Loucy (cell line): ENCODE measurements at regions not wholly inside any gene's neighbourhood (a gene's known extent, or its start where the extent isn't known, plus 50 kb on each side); places are given as distances from the start of the nearest gene placed in this dataset.

Experiments used
- H2AFZ ChIP-seq: fragments of 200-600 bp; sonication (generic); 2 replicates; pipeline ENCODE4 v1.6.0; 2016; ENCODE audit warnings: antibody characterized with exemption, mild to moderate bottlenecking, low read length, moderate library complexity
- H3F3A ChIP-seq: fragments of 200-600 bp; 2 replicates; pipeline ENCODE4 v1.6.0; 2016; ENCODE audit warnings: antibody characterized with exemption, low read depth, mild to moderate bottlenecking
- H3K27me3 ChIP-seq: fragments of 200-600 bp; sonication (generic); 2 replicates; pipeline ENCODE4 v1.6.1; 2014; ENCODE audit warnings: low read length, mild to moderate bottlenecking; ENCODE audit not compliant: insufficient read depth, poor library complexity, severe bottlenecking
- H3K36me3 ChIP-seq: fragments of 200-600 bp; sonication (generic); 2 replicates; pipeline ENCODE4 v1.6.1; 2016; ENCODE audit warnings: low read length; ENCODE audit not compliant: insufficient read depth
- H3K4me1 ChIP-seq: fragments of 200-600 bp; sonication (generic); 2 replicates; pipeline ENCODE4 v1.5.1; 2014; ENCODE audit warnings: low read length, mild to moderate bottlenecking; ENCODE audit not compliant: insufficient read depth, poor library complexity, severe bottlenecking
- H3K4me2 ChIP-seq: fragments of 200-600 bp; sonication (generic); 2 replicates; pipeline ENCODE4 v1.6.0; 2014; ENCODE audit warnings: antibody characterized with exemption, low read length, low read depth, mild to moderate bottlenecking; ENCODE audit not compliant: poor library complexity, severe bottlenecking
- H3K4me3 ChIP-seq: fragments of 200-600 bp; sonication (generic); 2 replicates; pipeline ENCODE4 v1.5.1; 2014; ENCODE audit warnings: low read length, mild to moderate bottlenecking, mixed read lengths; ENCODE audit not compliant: poor library complexity, severe bottlenecking
- H3K79me2 ChIP-seq: fragments of 200-600 bp; sonication (generic); 2 replicates; pipeline ENCODE4 v1.6.1; 2014; ENCODE audit warnings: low read length; ENCODE audit not compliant: insufficient read depth
- H3K9ac ChIP-seq: fragments of 200-600 bp; sonication (generic); 2 replicates; pipeline ENCODE4 v1.6.0; 2014; ENCODE audit warnings: mild to moderate bottlenecking, low read depth, low read length, moderate library complexity; ENCODE audit not compliant: poor library complexity, severe bottlenecking
- H3K9me2 ChIP-seq: fragments of 200-600 bp; sonication (generic); replicated peaks from 2 replicates; pipeline ENCODE4 v1.6.1; 2016; ENCODE audit warnings: low read depth, low read length, mixed read lengths
- H3K9me3 ChIP-seq: fragments of 200-600 bp; sonication (generic); 2 replicates; pipeline ENCODE4 v1.6.1; 2014; ENCODE audit warnings: mild to moderate bottlenecking, antibody characterized with exemption, low read length, low read depth; ENCODE audit not compliant: insufficient read depth
- H4K20me1 ChIP-seq: fragments of 200-600 bp; sonication (generic); 2 replicates; pipeline ENCODE4 v1.6.0; 2014; ENCODE audit warnings: antibody characterized with exemption, low read length, mild to moderate bottlenecking; ENCODE audit not compliant: insufficient read depth, poor library complexity, severe bottlenecking
- EZH2phosphoT487 ChIP-seq: fragments of 200-600 bp; IDR thresholded peaks from 2 replicates; pipeline ENCODE4 v1.6.1; 2018; ENCODE audit warnings: antibody characterized with exemption, mild to moderate bottlenecking, moderate library complexity, borderline replicate concordance
- TF ChIP-seq, protein P1 (sequence below): fragments of 200-600 bp; sonication (generic); conservative IDR thresholded peaks from 2 replicates; pipeline ENCODE4 v1.5.1; 2014; ENCODE audit warnings: mild to moderate bottlenecking, antibody characterized with exemption, low read length

DNA sequence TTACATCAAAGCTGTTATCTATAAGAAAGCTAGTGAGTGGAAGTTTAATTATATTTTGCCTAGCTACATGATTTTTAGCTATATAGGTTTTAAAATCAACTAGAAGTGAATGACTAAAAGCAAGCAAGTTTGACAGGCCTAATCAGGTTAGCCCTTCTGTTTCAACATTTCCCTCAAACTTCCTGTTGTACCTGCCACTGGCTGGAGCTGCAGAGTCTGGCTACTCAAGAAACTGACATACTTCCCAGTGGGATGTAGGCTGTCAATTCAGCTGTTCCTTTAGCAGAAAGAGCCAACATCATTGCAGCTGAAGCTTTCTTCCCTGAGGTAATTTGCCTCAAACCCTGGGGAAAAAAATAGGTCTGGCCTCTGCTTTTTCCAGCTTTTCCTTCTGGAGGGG, 87.1 kb upstream of the TNR start:
- H3K9me2 ChIP-seq, result no peaks in the 10 kb centered on the region
- H3K9me3 ChIP-seq, result no peaks in the 10 kb centered on the region; the same call in 1 of the 2 replicates
- H3K4me3 ChIP-seq, result no peak overlapping the region
- H3K4me2 ChIP-seq, result peak overlapping the region; percentile 29
- no peaks in the 10 kb centered on the region for H3K36me3 ChIP-seq
- no peaks in the 10 kb centered on the region for H4K20me1 ChIP-seq
- no peak overlapping the region for H3K9ac ChIP-seq
- no peak for TF ChIP-seq EZH2phosphoT487
- TF ChIP-seq, protein P1, sequence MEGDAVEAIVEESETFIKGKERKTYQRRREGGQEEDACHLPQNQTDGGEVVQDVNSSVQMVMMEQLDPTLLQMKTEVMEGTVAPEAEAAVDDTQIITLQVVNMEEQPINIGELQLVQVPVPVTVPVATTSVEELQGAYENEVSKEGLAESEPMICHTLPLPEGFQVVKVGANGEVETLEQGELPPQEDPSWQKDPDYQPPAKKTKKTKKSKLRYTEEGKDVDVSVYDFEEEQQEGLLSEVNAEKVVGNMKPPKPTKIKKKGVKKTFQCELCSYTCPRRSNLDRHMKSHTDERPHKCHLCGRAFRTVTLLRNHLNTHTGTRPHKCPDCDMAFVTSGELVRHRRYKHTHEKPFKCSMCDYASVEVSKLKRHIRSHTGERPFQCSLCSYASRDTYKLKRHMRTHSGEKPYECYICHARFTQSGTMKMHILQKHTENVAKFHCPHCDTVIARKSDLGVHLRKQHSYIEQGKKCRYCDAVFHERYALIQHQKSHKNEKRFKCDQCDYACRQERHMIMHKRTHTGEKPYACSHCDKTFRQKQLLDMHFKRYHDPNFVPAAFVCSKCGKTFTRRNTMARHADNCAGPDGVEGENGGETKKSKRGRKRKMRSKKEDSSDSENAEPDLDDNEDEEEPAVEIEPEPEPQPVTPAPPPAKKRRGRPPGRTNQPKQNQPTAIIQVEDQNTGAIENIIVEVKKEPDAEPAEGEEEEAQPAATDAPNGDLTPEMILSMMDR, result no peak
- no peaks in the 10 kb centered on the region for H3F3A ChIP-seq
- peaks cover 16% of the 10 kb centered on the region for H3K4me1 ChIP-seq
- H3K27me3 ChIP-seq, result no peaks in the 10 kb centered on the region
- H3K79me2 ChIP-seq, result no peaks in the 10 kb centered on the region
- H2AFZ ChIP-seq, result no peak overlapping the region

DNA sequence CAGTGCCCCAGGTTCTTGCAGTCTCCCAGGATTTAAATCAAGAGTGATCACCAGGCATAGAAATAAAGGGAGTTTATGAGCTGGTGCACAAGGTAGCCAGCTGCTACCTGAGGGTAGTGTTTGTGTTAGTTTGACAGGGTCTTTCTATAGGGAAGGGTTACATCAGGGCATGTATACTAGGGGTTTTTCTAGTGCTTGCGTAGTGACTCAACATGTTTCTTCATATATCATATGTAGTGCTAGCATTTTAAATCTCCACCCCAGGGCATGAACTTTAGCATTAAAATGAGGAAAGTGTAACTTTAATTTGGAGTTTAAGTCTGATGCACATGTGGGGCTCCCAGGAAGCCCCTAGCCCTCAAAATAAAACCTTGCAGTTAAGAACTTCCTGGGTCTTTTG, 86.5 kb upstream of the TNR start:
- H4K20me1 ChIP-seq, result no peaks in the 10 kb centered on the region
- no peak overlapping the region for H3K4me3 ChIP-seq
- H3K79me2 ChIP-seq, result no peaks in the 10 kb centered on the region
- H3K4me2 ChIP-seq, result peak overlapping the region; percentile 29
- H3K36me3 ChIP-seq, result no peaks in the 10 kb centered on the region
- TF ChIP-seq, protein P1, result no peak
- TF ChIP-seq EZH2phosphoT487, result no peak
- H3F3A ChIP-seq, result no peaks in the 10 kb centered on the region
- H3K9ac ChIP-seq, result no peak overlapping the region
- H3K9me2 ChIP-seq, result no peaks in the 10 kb centered on the region
- no peaks in the 10 kb centered on the region; the same call in 1 of the 2 replicates for H3K9me3 ChIP-seq
- no peaks in the 10 kb centered on the region for H3K27me3 ChIP-seq
- H3K4me1 ChIP-seq, result peaks cover 16% of the 10 kb centered on the region
- no peak overlapping the region for H2AFZ ChIP-seq

DNA sequence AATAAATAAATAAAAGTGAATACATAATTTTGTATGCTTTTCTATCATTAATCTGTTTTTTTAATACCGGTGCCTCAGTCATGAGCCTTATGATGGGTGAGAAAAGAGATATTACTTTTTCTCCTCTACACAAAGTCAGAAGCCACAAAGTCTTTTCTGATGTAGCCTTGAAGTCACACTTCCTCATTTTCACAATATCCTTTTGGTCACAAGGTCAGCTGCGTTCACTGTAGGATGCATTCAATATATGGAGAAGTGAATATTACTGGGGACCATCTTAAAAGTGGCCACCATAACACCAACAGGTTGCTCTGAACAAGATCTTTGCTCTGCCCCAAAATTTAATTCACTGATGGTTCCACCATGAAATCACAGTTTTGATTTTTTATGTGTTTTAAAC, 83.3 kb upstream of the TNR start:
- H4K20me1 ChIP-seq, result no peaks in the 10 kb centered on the region
- H3K4me3 ChIP-seq, result no peak overlapping the region
- H3K4me2 ChIP-seq, result no peak overlapping the region
- no peaks in the 10 kb centered on the region for H3K79me2 ChIP-seq
- no peaks in the 10 kb centered on the region; the same call in 1 of the 2 replicates for H3K9me3 ChIP-seq
- H3K36me3 ChIP-seq, result no peaks in the 10 kb centered on the region
- H2AFZ ChIP-seq, result no peak overlapping the region
- no peak for TF ChIP-seq EZH2phosphoT487
- TF ChIP-seq, protein P1, result no peak
- H3K9ac ChIP-seq, result no peak overlapping the region
- H3K27me3 ChIP-seq, result no peaks in the 10 kb centered on the region
- peaks cover 16% of the 10 kb centered on the region for H3K4me1 ChIP-seq
- no peaks in the 10 kb centered on the region for H3F3A ChIP-seq
- no peaks in the 10 kb centered on the region for H3K9me2 ChIP-seq
